OCI-LY1 (cell line): ENCODE measurements at regions not wholly inside any gene's neighbourhood (a gene's known extent, or its start where the extent isn't known, plus 50 kb on each side); places are given as distances from the start of the nearest gene placed in this dataset.

Experiments used
- H2AFZ ChIP-seq: fragments of 200-600 bp; sonication (generic), shearing (Covaris generic); 2 replicates; pipeline ENCODE4 v1.6.0; 2014; ENCODE audit warnings: antibody characterized with exemption, mild to moderate bottlenecking, low read length
- H3F3A ChIP-seq: fragments of 200-600 bp; sonication (generic), shearing (Covaris generic); 2 replicates; pipeline ENCODE4 v1.6.0; 2014; ENCODE audit warnings: mild to moderate bottlenecking, antibody characterized with exemption, low read length, moderate library complexity; ENCODE audit not compliant: insufficient read depth
- H3K27ac ChIP-seq: fragments of 200-600 bp; sonication (generic); 2 replicates; pipeline ENCODE4 v1.5.1; 2014; ENCODE audit warnings: low read length, mixed run types, mild to moderate bottlenecking, low read depth; ENCODE audit not compliant: poor library complexity, severe bottlenecking
- H3K27me3 ChIP-seq: fragments of 200-600 bp; sonication (generic); 2 replicates; pipeline ENCODE4 v1.6.0; 2014; ENCODE audit warnings: antibody characterized with exemption, mild to moderate bottlenecking, low read length, moderate library complexity; ENCODE audit not compliant: insufficient read depth
- H3K36me3 ChIP-seq: fragments of 200-600 bp; sonication (generic); 2 replicates; pipeline ENCODE4 v1.6.1; 2014; ENCODE audit warnings: mild to moderate bottlenecking, antibody characterized with exemption, low read length, moderate library complexity, mixed read lengths; ENCODE audit not compliant: insufficient read depth
- H3K4me1 ChIP-seq: fragments of 200-600 bp; sonication (generic); 2 replicates; pipeline ENCODE4 v1.5.1; 2014; ENCODE audit warnings: mild to moderate bottlenecking, low read length, moderate library complexity; ENCODE audit not compliant: insufficient read depth, severe bottlenecking
- H3K4me2 ChIP-seq: fragments of 200-600 bp; sonication (generic), shearing (Covaris generic); 2 replicates; pipeline ENCODE4 v1.6.1; 2014; ENCODE audit warnings: low read length
- H3K4me3 ChIP-seq: fragments of 200-600 bp; sonication (generic); 2 replicates; pipeline ENCODE4 v1.5.1; 2014; ENCODE audit warnings: low read length, low read depth, mild to moderate bottlenecking, mixed read lengths; ENCODE audit not compliant: poor library complexity, severe bottlenecking
- H3K79me2 ChIP-seq: fragments of 200-600 bp; shearing (Covaris generic); 2 replicates; pipeline ENCODE4 v1.6.1; 2016; ENCODE audit warnings: mixed run types, low read length, mixed read lengths; ENCODE audit not compliant: insufficient read depth
- H3K9ac ChIP-seq: fragments of 200-600 bp; sonication (generic), shearing (Covaris generic); 2 replicates; pipeline ENCODE4 v1.6.1; 2014; ENCODE audit warnings: mild to moderate bottlenecking, low read length, mixed read lengths
- H3K9me2 ChIP-seq: fragments of 200-600 bp; sonication (generic), shearing (Covaris generic); 2 replicates; pipeline ENCODE4 v1.6.1; 2014; ENCODE audit warnings: low read depth, mild to moderate bottlenecking, low read length, mixed read lengths
- H3K9me3 ChIP-seq: fragments of 200-600 bp; shearing (Covaris generic); 2 replicates; pipeline ENCODE4 v1.6.1; 2014; ENCODE audit warnings: low read length, mixed read lengths
- H4K20me1 ChIP-seq: fragments of 200-600 bp; sonication (generic), shearing (Covaris generic); 2 replicates; pipeline ENCODE4 v1.6.0; 2016; ENCODE audit warnings: mild to moderate bottlenecking, low read length; ENCODE audit not compliant: insufficient read depth
- CTCF ChIP-seq: fragments of 200-600 bp; sonication (generic), shearing (Covaris generic); IDR thresholded peaks from 2 replicates; pipeline ENCODE4 v1.5.1; 2017; ENCODE audit warnings: mild to moderate bottlenecking, antibody characterized with exemption, low read length, moderate library complexity, mixed read lengths
- EZH2 ChIP-seq: fragments of 200-600 bp; sonication (generic), shearing (Covaris generic); IDR thresholded peaks from 2 replicates; pipeline ENCODE4 v1.8.0; 2017; ENCODE audit warnings: borderline replicate concordance, mixed run types, mild to moderate bottlenecking, antibody characterized with exemption, low read length, moderate library complexity, mixed read lengths

GRCh38 chr14:54104601-54105145 lies 148.0 kb upstream of the BMP4 start:
- Histone ChIP-seq H3K9me3 (no peaks in the 10 kb centered on the region), H3F3A (no peaks in the 10 kb centered on the region), H2AFZ (no peak overlapping the region), H3K79me2 (no peaks in the 10 kb centered on the region), H3K36me3 (no peaks in the 10 kb centered on the region), H3K9ac (no peak overlapping the region), H3K4me2 (no peak overlapping the region), H3K4me1 (no peaks in the 10 kb centered on the region), H4K20me1 (no peaks in the 10 kb centered on the region), H3K27ac (no peak overlapping the region), H3K27me3 (no peaks in the 10 kb centered on the region), H3K9me2 (no peaks in the 10 kb centered on the region), H3K4me3 (no peak overlapping the region)
- no peak for TF ChIP-seq CTCF

- Histone ChIP-seq H3K9me3 (no peaks in the 10 kb centered on the region), H3K9me2 (no peaks in the 10 kb centered on the region), H3K27ac (no peak overlapping the region), H3K36me3 (no peaks in the 10 kb centered on the region), H3K79me2 (no peaks in the 10 kb centered on the region), H3F3A (no peaks in the 10 kb centered on the region), H3K4me1 (no peaks in the 10 kb centered on the region), H2AFZ (no peak overlapping the region), H3K9ac (no peak overlapping the region), H3K27me3 (no peaks in the 10 kb centered on the region), H4K20me1 (no peaks in the 10 kb centered on the region), H3K4me2 (no peak overlapping the region), H3K4me3 (no peak overlapping the region)
- TF ChIP-seq CTCF (no peak), EZH2 (no peak)
These were observed 148.8 kb upstream of the BMP4 start for GRCh38 chr14:54105406-54105805.

GRCh38 chr14:54105898-54106297 lies 149.3 kb upstream of the BMP4 start:
- no peaks in the 10 kb centered on the region for H3K4me1 ChIP-seq
- no peak for TF ChIP-seq EZH2
- no peak for TF ChIP-seq CTCF
- no peak overlapping the region for H3K27ac ChIP-seq
- no peak overlapping the region for H3K4me3 ChIP-seq
- no peaks in the 10 kb centered on the region for H4K20me1 ChIP-seq
- no peak overlapping the region for H3K4me2 ChIP-seq
- no peaks in the 10 kb centered on the region for H3K27me3 ChIP-seq
- no peaks in the 10 kb centered on the region for H3K79me2 ChIP-seq
- H3K9me2 ChIP-seq = no peaks in the 10 kb centered on the region
- H3K9me3 ChIP-seq = no peaks in the 10 kb centered on the region
- H3F3A ChIP-seq = no peaks in the 10 kb centered on the region
- H3K9ac ChIP-seq = no peak overlapping the region
- H2AFZ ChIP-seq = no peak overlapping the region
- H3K36me3 ChIP-seq = no peaks in the 10 kb centered on the region
